ENCODE measurements at regions not wholly inside any gene's neighbourhood (a gene's known extent, or its start where the extent isn't known, plus 50 kb on each side); places are given as distances from the start of the nearest gene placed in this dataset.

DNA sequence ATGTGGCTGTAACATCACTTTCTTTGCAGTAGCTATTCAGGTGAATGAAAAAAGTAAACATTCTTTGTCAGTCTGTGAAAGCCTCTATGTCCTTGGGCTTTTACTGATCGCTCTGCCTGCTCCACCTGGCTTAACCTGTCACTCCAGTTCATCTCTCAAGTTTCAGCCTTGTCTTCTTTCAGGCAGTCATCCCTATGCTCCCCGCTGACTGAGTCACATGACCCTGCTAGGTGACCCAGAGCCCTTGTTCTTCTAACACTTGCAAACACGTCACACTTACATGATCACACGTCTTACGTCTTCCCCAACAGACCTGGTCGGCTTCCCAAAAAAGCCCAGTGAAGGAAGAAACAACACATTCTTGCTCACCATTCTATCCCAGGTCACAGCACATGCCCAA is 499.3 kb upstream of the TENM4 start:
- no peak overlapping the region for H3K4me3 ChIP-seq (replicated peaks in 1 of 3; ENCODE audit: insufficient read depth in 1 of 3, low read depth in 2 of 3, low read length in 3 of 3)
- no peak for DNase-seq (ENCODE audit: low spot score)
- no peaks in the 10 kb centered on the region for H4K20me1 ChIP-seq (ENCODE audit: insufficient read depth, low read length)
- H3K36me3 ChIP-seq (replicated peaks in 1 of 2; ENCODE audit: control insufficient read depth in 1 of 2, insufficient read depth in 2 of 2, low read length in 2 of 2) = no peaks in the 10 kb centered on the region
- H3K9me3 ChIP-seq (ENCODE audit: low read length) = no peaks in the 10 kb centered on the region
- ChIA-PET POLR2A (no interaction called here), CTCF (ENCODE audit: low intra/inter-chr PET ratio, low total read pairs) (no interaction called here)
- no TSS peak for BruUV-seq (replicated peaks)
- no peak overlapping the region for H3K9ac ChIP-seq (ENCODE audit: insufficient read depth, low read depth, low read length)
- FAIRE-seq = no peak
- in situ Hi-C loops (cut with HindIII; ENCODE audit: extremely low pct_ligation_motif_present, low pct_unique_long_range_greater_than_20kb) (no loop called here), intact Hi-C loops (cut with micrococcal nuclease; ENCODE audit: unreplicated experiment) (no loop called here)
- no peak overlapping the region for H2AFZ ChIP-seq (ENCODE audit: low read length)
- no peaks in the 10 kb centered on the region for H3K79me2 ChIP-seq (ENCODE audit: insufficient read depth, low read length)
- H3K27me3 ChIP-seq (ENCODE audit: control insufficient read depth in 1 of 2, insufficient read depth in 2 of 2, low read length in 2 of 2) = no peaks in the 10 kb centered on the region
- no peak for ATAC-seq
- WGBS (ENCODE audit: low lambda C conversion rate) = 2% methylated on average over 6 of the region's 6 CpGs
- TF ChIP-seq CREB1 (IDR thresholded peaks at IDR 0.05) = peak; percentile 49; the same call in 1 of the 2 replicates
- no peak for TF ChIP-seq CREB1 (CRISPR knock-in tag; IDR thresholded peaks at IDR 0.05)
- no peak for TF ChIP-seq NR2F6 (IDR thresholded peaks at IDR 0.05)
- no peak for TF ChIP-seq NR2F6 (CRISPR knock-in tag; IDR thresholded peaks at IDR 0.05)
- no peak overlapping the region for H3K4me2 ChIP-seq (ENCODE audit: low read depth, low read length)
- H3K27ac ChIP-seq (ENCODE audit: extremely low read length, insufficient read depth, low read length) = no peak overlapping the region
- no peaks in the 10 kb centered on the region for H3K4me1 ChIP-seq (ENCODE audit: insufficient read depth, low read length)

DNA sequence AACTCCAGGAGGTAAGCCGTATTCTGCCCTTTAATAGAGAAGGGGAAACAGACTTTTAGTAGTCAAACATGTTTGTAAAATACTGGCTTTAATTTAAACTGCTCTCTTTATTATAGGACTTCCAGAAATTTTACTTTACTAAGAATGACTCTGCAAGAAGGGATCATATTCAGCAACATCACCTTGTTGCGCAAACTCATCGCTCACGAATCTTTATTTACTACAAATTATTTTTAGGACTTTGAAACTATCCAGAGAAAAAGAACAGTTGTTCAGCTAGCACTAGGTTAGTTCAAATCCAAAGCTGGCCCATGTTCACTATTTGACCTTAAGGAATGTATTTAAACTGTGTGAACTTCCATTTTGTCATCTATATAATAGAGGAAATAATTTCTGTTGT is 498.3 kb upstream of the TENM4 start:
- FAIRE-seq = no peak
- Histone ChIP-seq H3K9ac (ENCODE audit: insufficient read depth, low read depth, low read length) (no peak overlapping the region), H3K4me1 (ENCODE audit: insufficient read depth, low read length) (no peaks in the 10 kb centered on the region), H3K79me2 (ENCODE audit: insufficient read depth, low read length) (no peaks in the 10 kb centered on the region), H3K4me3 (replicated peaks in 1 of 3; ENCODE audit: insufficient read depth in 1 of 3, low read depth in 2 of 3, low read length in 3 of 3) (no peak overlapping the region), H3K27me3 (ENCODE audit: control insufficient read depth in 1 of 2, insufficient read depth in 2 of 2, low read length in 2 of 2) (no peaks in the 10 kb centered on the region), H3K9me3 (ENCODE audit: low read length) (no peaks in the 10 kb centered on the region), H3K4me2 (ENCODE audit: low read depth, low read length) (no peak overlapping the region), H3K27ac (ENCODE audit: extremely low read length, insufficient read depth, low read length) (no peak overlapping the region), H2AFZ (ENCODE audit: low read length) (no peak overlapping the region), H3K36me3 (replicated peaks in 1 of 2; ENCODE audit: control insufficient read depth in 1 of 2, insufficient read depth in 2 of 2, low read length in 2 of 2) (no peaks in the 10 kb centered on the region), H4K20me1 (ENCODE audit: insufficient read depth, low read length) (no peaks in the 10 kb centered on the region)
- 63% methylated on average over 4 of the region's 4 CpGs for WGBS (ENCODE audit: low lambda C conversion rate)
- TF ChIP-seq RFXANK (CRISPR knock-in tag; IDR thresholded peaks at IDR 0.05) = no peak
- in situ Hi-C loops (cut with HindIII; ENCODE audit: extremely low pct_ligation_motif_present, low pct_unique_long_range_greater_than_20kb) (no loop called here), intact Hi-C loops (cut with micrococcal nuclease; ENCODE audit: unreplicated experiment) (no loop called here)
- ATAC-seq = no peak
- ChIA-PET POLR2A (no interaction called here), CTCF (ENCODE audit: low intra/inter-chr PET ratio, low total read pairs) (no interaction called here)
- no TSS peak for BruUV-seq (replicated peaks)
- no peak for DNase-seq (ENCODE audit: low spot score)
